ENCODE measurements at regions not wholly inside any gene's neighbourhood (a gene's known extent, or its start where the extent isn't known, plus 50 kb on each side); places are given as distances from the start of the nearest gene placed in this dataset.

GRCh38 chr3:72042397-72043203 is 257.7 kb upstream of the PROK2 start:
- TF ChIP-seq CTCF (conservative IDR thresholded peaks at IDR 0.05; ENCODE audit: low read depth, low read length) = no peak
- Histone ChIP-seq H2AFZ (ENCODE audit: low read depth) (no peak overlapping the region), H3K4me2 (no peak overlapping the region), H3K36me3 (ENCODE audit: insufficient read depth) (no peaks in the 10 kb centered on the region), H3K4me3 (IDR thresholded peaks at IDR 0.05; ENCODE audit: insufficient read depth, low read depth, low read length) (no peak overlapping the region), H3K27ac (no peak overlapping the region), H3K27me3 (ENCODE audit: insufficient read depth, low read depth) (no peaks in the 10 kb centered on the region), H3K4me1 (ENCODE audit: low read depth, poor library complexity, severe bottlenecking) (no peaks in the 10 kb centered on the region), H3K9ac (no peak overlapping the region), H4K20me1 (ENCODE audit: insufficient read depth) (no peaks in the 10 kb centered on the region), H3K79me2 (ENCODE audit: insufficient read depth, low read depth) (no peaks in the 10 kb centered on the region)

DNA sequence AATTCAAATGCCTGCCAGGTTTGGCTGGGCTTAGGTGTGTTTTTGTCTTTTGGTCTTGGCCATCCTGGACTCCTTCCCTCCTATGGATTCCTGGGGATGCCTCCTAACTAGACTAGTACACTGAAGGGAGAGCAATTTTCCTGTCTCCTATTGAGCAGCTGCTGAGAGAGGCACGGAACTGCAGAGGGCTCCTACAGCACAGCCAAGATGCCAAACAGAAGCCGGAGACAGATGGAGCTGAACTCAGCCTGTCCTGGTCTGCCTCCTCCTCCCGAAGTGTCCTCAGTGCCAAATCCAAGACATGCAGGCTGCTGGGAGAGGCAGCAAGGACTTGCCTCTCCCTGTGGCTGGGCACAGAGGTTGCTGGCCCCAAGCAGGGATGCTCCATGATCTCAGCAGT is 256.6 kb upstream of the PROK2 start:
- TF ChIP-seq CTCF (conservative IDR thresholded peaks at IDR 0.05; ENCODE audit: low read depth, low read length) = no peak
- no peaks in the 10 kb centered on the region for H3K36me3 ChIP-seq (ENCODE audit: insufficient read depth)
- H3K4me2 ChIP-seq = no peak overlapping the region
- H3K4me3 ChIP-seq (IDR thresholded peaks at IDR 0.05; ENCODE audit: insufficient read depth, low read depth, low read length) = no peak overlapping the region
- no peak overlapping the region for H2AFZ ChIP-seq (ENCODE audit: low read depth)
- no peaks in the 10 kb centered on the region for H3K4me1 ChIP-seq (ENCODE audit: low read depth, poor library complexity, severe bottlenecking)
- H3K27me3 ChIP-seq (ENCODE audit: insufficient read depth, low read depth) = no peaks in the 10 kb centered on the region
- H3K9ac ChIP-seq = no peak overlapping the region
- H3K27ac ChIP-seq = no peak overlapping the region
- H3K79me2 ChIP-seq (ENCODE audit: insufficient read depth, low read depth) = no peaks in the 10 kb centered on the region
- H4K20me1 ChIP-seq (ENCODE audit: insufficient read depth) = no peaks in the 10 kb centered on the region

DNA sequence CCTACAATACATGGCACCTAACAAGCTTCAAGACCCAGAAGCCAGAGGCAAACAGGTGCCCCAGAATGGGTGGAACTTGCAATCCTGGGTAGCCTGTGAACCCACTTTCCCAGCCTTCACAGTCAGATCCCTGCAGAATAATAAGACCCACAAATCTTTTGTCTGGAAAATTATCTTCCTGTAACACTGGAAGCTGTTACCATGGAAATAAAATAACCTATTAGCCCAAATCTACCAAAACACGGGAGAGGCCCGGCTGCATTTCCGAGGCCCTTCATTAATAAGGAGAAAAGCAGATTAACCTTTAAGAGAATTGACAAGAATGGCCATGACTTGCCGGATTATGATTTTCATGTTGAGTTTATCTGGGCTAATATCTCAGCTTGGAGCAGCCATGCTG is 256.1 kb upstream of the PROK2 start:
- Histone ChIP-seq H3K4me1 (ENCODE audit: low read depth, poor library complexity, severe bottlenecking) (no peaks in the 10 kb centered on the region), H3K79me2 (ENCODE audit: insufficient read depth, low read depth) (no peaks in the 10 kb centered on the region), H3K4me2 (no peak overlapping the region), H3K27ac (no peak overlapping the region), H3K27me3 (ENCODE audit: insufficient read depth, low read depth) (no peaks in the 10 kb centered on the region), H3K36me3 (ENCODE audit: insufficient read depth) (no peaks in the 10 kb centered on the region), H3K4me3 (IDR thresholded peaks at IDR 0.05; ENCODE audit: insufficient read depth, low read depth, low read length) (no peak overlapping the region), H2AFZ (ENCODE audit: low read depth) (no peak overlapping the region), H3K9ac (no peak overlapping the region), H4K20me1 (ENCODE audit: insufficient read depth) (no peaks in the 10 kb centered on the region)
- TF ChIP-seq CTCF (conservative IDR thresholded peaks at IDR 0.05; ENCODE audit: low read depth, low read length) = no peak

GRCh38 chr3:72039677-72040076 is 254.7 kb upstream of the PROK2 start:
- no peaks in the 10 kb centered on the region for H3K27me3 ChIP-seq (ENCODE audit: insufficient read depth, low read depth)
- H3K36me3 ChIP-seq (ENCODE audit: insufficient read depth) = no peaks in the 10 kb centered on the region
- H3K4me1 ChIP-seq (ENCODE audit: low read depth, poor library complexity, severe bottlenecking) = no peaks in the 10 kb centered on the region
- no peak overlapping the region for H3K4me2 ChIP-seq
- H3K4me3 ChIP-seq (IDR thresholded peaks at IDR 0.05; ENCODE audit: insufficient read depth, low read depth, low read length) = no peak overlapping the region
- H3K27ac ChIP-seq = no peak overlapping the region
- TF ChIP-seq CTCF (conservative IDR thresholded peaks at IDR 0.05; ENCODE audit: low read depth, low read length) = no peak
- H2AFZ ChIP-seq (ENCODE audit: low read depth) = no peak overlapping the region
- H3K9ac ChIP-seq = no peak overlapping the region
- no peaks in the 10 kb centered on the region for H3K79me2 ChIP-seq (ENCODE audit: insufficient read depth, low read depth)
- no peaks in the 10 kb centered on the region for H4K20me1 ChIP-seq (ENCODE audit: insufficient read depth)
